Parathyroid adenoma (tissue), 2 donors: ENCODE measurements at regions not wholly inside any gene's neighbourhood (a gene's known extent, or its start where the extent isn't known, plus 50 kb on each side); places are given as distances from the start of the nearest gene placed in this dataset.

ENCODE experiments used
- H2AFZ ChIP-seq: fragments of 300-600 bp; sonication (generic); one replicate; pipeline ENCODE4 v1.7.0; 2017; ENCODE audit warnings: antibody characterized with exemption, mild to moderate bottlenecking
- H3K27ac ChIP-seq: fragments of 300-600 bp; sonication (generic); one replicate; pipeline ENCODE4 v1.7.0; 2017
- H3K27me3 ChIP-seq: fragments of 300-600 bp; sonication (generic); one replicate; pipeline ENCODE4 v1.7.0; 2017; ENCODE audit warnings: low read length; ENCODE audit not compliant: control insufficient read depth, insufficient read depth
- H3K36me3 ChIP-seq: fragments of 300-600 bp; sonication (generic); one replicate; pipeline ENCODE4 v1.7.0; 2017; ENCODE audit warnings: low read length; ENCODE audit not compliant: control insufficient read depth, insufficient read depth
- H3K4me1 ChIP-seq: fragments of 300-600 bp; sonication (generic); one replicate; pipeline ENCODE4 v1.7.0; 2017; ENCODE audit warnings: control low read depth
- H3K4me2 ChIP-seq: fragments of 300-600 bp; sonication (generic); one replicate; pipeline ENCODE4 v1.7.0; 2017; ENCODE audit warnings: low read length
- H3K4me3 ChIP-seq: fragments of 300-600 bp; sonication (generic); one replicate; pipeline ENCODE4 v1.7.0; 2017; ENCODE audit warnings: low read depth, low read length
- H3K79me2 ChIP-seq: fragments of 300-600 bp; sonication (generic); one replicate; pipeline ENCODE4 v1.7.0; 2017; ENCODE audit warnings: control low read depth
- H3K9ac ChIP-seq: fragments of 300-600 bp; sonication (generic); one replicate; pipeline ENCODE4 v1.7.0; 2017; ENCODE audit warnings: mild to moderate bottlenecking
- H3K9me3 ChIP-seq: fragments of 300-600 bp; sonication (generic); one replicate; pipeline ENCODE4 v1.7.0; 2017; ENCODE audit warnings: low read length; ENCODE audit not compliant: control insufficient read depth
- TF ChIP-seq, protein P1 (sequence below): fragments of 300-600 bp; sonication (generic); IDR thresholded peaks from one replicate; pipeline ENCODE4 v1.7.0; 2017; ENCODE audit warnings: antibody characterized with exemption, mild to moderate bottlenecking
- donor health status: primary hyperparathyroidism.

DNA sequence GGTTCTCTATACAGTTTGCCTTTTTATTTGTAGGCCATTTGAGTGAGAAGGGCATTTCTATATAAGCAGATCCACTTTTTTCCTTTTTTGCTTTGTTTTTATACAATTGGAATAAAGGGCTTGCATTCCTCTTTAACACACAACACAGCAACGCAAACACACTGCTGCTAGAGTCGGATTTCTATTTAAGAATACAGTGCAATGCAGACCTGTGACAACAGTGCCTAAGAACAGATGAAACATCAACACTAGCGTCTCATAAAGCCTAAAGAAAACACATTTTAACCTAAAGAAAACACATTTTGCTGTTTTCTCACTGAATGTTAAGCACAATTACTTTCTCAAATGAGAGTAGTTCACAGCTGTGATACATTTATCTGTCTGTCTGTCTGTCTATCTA is 1141.1 kb downstream of the CDH11 start:
- Histone ChIP-seq H2AFZ (no peak overlapping the region), H3K36me3 (no peaks in the 10 kb centered on the region), H3K9me3 (no peaks in the 10 kb centered on the region), H3K27me3 (no peaks in the 10 kb centered on the region), H3K79me2 (no peaks in the 10 kb centered on the region), H3K4me2 (no peak overlapping the region), H3K27ac (no peak overlapping the region), H3K4me3 (no peak overlapping the region), H3K4me1 (no peaks in the 10 kb centered on the region), H3K9ac (no peak overlapping the region)
- TF ChIP-seq, protein P1, sequence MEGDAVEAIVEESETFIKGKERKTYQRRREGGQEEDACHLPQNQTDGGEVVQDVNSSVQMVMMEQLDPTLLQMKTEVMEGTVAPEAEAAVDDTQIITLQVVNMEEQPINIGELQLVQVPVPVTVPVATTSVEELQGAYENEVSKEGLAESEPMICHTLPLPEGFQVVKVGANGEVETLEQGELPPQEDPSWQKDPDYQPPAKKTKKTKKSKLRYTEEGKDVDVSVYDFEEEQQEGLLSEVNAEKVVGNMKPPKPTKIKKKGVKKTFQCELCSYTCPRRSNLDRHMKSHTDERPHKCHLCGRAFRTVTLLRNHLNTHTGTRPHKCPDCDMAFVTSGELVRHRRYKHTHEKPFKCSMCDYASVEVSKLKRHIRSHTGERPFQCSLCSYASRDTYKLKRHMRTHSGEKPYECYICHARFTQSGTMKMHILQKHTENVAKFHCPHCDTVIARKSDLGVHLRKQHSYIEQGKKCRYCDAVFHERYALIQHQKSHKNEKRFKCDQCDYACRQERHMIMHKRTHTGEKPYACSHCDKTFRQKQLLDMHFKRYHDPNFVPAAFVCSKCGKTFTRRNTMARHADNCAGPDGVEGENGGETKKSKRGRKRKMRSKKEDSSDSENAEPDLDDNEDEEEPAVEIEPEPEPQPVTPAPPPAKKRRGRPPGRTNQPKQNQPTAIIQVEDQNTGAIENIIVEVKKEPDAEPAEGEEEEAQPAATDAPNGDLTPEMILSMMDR, result no peak

DNA sequence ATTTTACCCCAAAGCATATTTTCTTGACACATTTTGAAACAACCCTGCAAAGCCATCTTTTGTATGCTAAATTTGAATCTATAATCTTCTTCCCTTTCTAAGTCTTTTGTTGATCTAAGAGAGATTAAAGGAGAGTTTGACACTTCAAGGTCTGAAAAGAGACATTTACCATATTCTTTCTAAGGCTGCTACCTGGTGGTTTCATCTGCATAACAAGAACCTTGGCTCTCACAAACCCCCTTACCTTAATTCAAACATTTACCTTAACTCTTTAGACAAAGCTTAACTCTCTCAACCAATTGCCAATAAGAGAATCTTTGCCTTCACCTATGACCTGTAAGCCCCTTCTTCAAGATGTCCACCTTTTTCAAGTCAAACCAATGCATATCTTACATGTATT is 1143.6 kb downstream of the CDH11 start:
- H3K27ac ChIP-seq, result no peak overlapping the region
- no peaks in the 10 kb centered on the region for H3K27me3 ChIP-seq
- H3K36me3 ChIP-seq, result no peaks in the 10 kb centered on the region
- no peaks in the 10 kb centered on the region for H3K9me3 ChIP-seq
- TF ChIP-seq, protein P1, result no peak
- H3K79me2 ChIP-seq, result no peaks in the 10 kb centered on the region
- H3K9ac ChIP-seq, result no peak overlapping the region
- H3K4me2 ChIP-seq, result no peak overlapping the region
- H2AFZ ChIP-seq, result no peak overlapping the region
- no peaks in the 10 kb centered on the region for H3K4me1 ChIP-seq
- no peak overlapping the region for H3K4me3 ChIP-seq

DNA sequence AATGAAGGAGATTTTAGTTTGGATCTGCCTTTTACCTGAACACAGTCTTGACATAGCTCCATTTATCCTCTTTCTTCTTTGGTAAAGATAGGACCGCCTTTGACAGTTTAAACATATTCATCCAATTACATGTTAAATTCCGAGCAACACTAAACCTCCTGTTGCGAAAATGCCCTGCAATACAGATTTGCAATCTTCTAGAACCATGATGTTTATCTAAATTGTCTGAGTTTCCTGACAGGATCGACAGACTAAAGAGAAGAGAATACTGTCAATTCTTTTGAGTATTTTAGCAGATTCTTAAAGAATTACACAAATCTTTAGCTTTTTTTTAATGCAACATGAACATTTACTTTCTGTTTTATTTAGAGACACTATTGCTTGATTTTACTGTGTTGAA is 1145.5 kb downstream of the CDH11 start:
- no peaks in the 10 kb centered on the region for H3K36me3 ChIP-seq
- H2AFZ ChIP-seq, result no peak overlapping the region
- H3K27me3 ChIP-seq, result no peaks in the 10 kb centered on the region
- H3K9me3 ChIP-seq, result no peaks in the 10 kb centered on the region
- H3K27ac ChIP-seq, result no peak overlapping the region
- no peak overlapping the region for H3K9ac ChIP-seq
- no peaks in the 10 kb centered on the region for H3K4me1 ChIP-seq
- no peak overlapping the region for H3K4me3 ChIP-seq
- TF ChIP-seq, protein P1, result no peak
- no peaks in the 10 kb centered on the region for H3K79me2 ChIP-seq
- H3K4me2 ChIP-seq, result peak overlapping the region; percentile 29

DNA sequence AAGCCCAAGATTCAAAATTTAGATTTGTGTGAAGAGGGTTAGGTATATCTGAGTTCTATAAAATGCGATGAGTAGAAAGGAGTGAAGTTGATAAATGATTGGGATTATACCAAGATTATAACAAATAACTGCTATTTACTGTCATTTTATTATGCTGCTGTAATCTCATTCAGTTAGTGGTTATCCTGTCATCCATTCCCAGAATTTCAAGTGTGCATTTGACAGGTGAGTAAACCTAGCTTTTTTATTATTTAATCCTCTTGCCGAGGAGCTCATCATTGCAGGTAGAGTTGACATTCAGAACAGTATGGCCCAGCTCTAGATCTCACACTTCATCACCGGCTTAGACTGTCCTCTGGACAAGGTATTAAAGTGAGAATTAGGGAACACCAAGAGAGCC is 1146.2 kb downstream of the CDH11 start:
- H3K79me2 ChIP-seq, result no peaks in the 10 kb centered on the region

DNA sequence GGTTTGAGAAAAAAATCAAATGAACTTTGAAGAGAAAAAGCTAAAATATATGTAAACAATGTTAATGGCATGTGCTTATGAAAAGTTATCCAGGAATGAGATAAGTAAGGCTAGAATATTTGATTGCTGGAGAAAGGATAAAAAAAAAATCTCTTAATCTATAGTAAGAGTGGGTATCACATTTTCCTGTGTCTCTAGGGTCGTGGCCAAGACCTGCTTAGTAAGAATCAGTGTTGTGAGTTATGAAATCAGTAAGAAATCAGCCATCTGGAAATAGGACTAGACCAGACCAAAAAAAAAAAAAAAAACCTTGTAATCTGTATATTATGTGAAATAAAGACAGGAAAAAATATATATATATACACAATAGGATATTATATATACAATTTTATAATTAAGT is 1153.9 kb downstream of the CDH11 start:
- Histone ChIP-seq H3K4me3 (no peak overlapping the region), H3K4me1 (no peaks in the 10 kb centered on the region), H3K79me2 (no peaks in the 10 kb centered on the region), H3K36me3 (no peaks in the 10 kb centered on the region), H3K4me2 (no peak overlapping the region), H3K27ac (no peak overlapping the region), H3K9ac (no peak overlapping the region), H3K9me3 (no peaks in the 10 kb centered on the region), H3K27me3 (no peaks in the 10 kb centered on the region), H2AFZ (no peak overlapping the region)
- TF ChIP-seq, protein P1, result no peak

More for the DNA sequence above, 1146.2 kb downstream of the CDH11 start:
- Histone ChIP-seq H3K4me3 (no peak overlapping the region), H3K27me3 (no peaks in the 10 kb centered on the region), H3K4me1 (no peaks in the 10 kb centered on the region), H3K36me3 (no peaks in the 10 kb centered on the region), H2AFZ (no peak overlapping the region), H3K9ac (no peak overlapping the region), H3K4me2 (no peak overlapping the region), H3K9me3 (no peaks in the 10 kb centered on the region), H3K27ac (no peak overlapping the region)
- TF ChIP-seq, protein P1, result no peak
